WTC11 (cell line): ENCODE measurements at regions not wholly inside any gene's neighbourhood (a gene's known extent, or its start where the extent isn't known, plus 50 kb on each side); places are given as distances from the start of the nearest gene placed in this dataset.

Experiments used
- CREM ChIP-seq: sonication (generic); formaldehyde crosslinking; IDR thresholded peaks from 2 replicates; pipeline ENCODE4 v1.8.1; 2022; ENCODE audit warnings: mild to moderate bottlenecking, missing genetic modification reagents, moderate library complexity
- E2F1 ChIP-seq: sonication (generic); formaldehyde crosslinking; IDR thresholded peaks from 2 replicates; pipeline ENCODE4 v1.8.0; 2022; ENCODE audit warnings: mild to moderate bottlenecking, missing genetic modification reagents
- EMX1 ChIP-seq: fragments of 250-450 bp; sonication (Bioruptor Pico); IDR thresholded peaks from 2 replicates; pipeline ENCODE4 v1.8.0; 2021; ENCODE audit warnings: mild to moderate bottlenecking
- ESRRA ChIP-seq: sonication (generic); formaldehyde crosslinking; IDR thresholded peaks from 2 replicates; pipeline ENCODE4 v1.8.1; 2022; ENCODE audit warnings: mild to moderate bottlenecking, missing genetic modification reagents, borderline replicate concordance
- FOXK1 ChIP-seq: sonication (generic); formaldehyde crosslinking; IDR thresholded peaks from 2 replicates; pipeline ENCODE4 v1.8.0; 2022; ENCODE audit warnings: mild to moderate bottlenecking, moderate library complexity, missing genetic modification reagents
- NFE2L1 ChIP-seq: sonication (generic); formaldehyde crosslinking; IDR thresholded peaks from 2 replicates; pipeline ENCODE4 v1.8.1; 2023; ENCODE audit warnings: missing genetic modification reagents
- NFYB ChIP-seq: sonication (generic); formaldehyde crosslinking; conservative IDR thresholded peaks from 2 replicates; pipeline ENCODE4 v1.8.0; 2022; ENCODE audit warnings: low read depth, missing genetic modification reagents
- NR2C2 ChIP-seq: sonication (generic); formaldehyde crosslinking; IDR thresholded peaks from 2 replicates; pipeline ENCODE4 v1.8.0; 2022; ENCODE audit warnings: mild to moderate bottlenecking, missing genetic modification reagents
- SP1 ChIP-seq: sonication (generic); formaldehyde crosslinking; conservative IDR thresholded peaks from 2 replicates; pipeline ENCODE4 v1.8.1; 2022; ENCODE audit warnings: missing genetic modification reagents
- TEAD4 ChIP-seq: sonication (generic); formaldehyde crosslinking; IDR thresholded peaks from 2 replicates; pipeline ENCODE4 v1.8.0; 2022; ENCODE audit warnings: mild to moderate bottlenecking, missing genetic modification reagents
- ZNF423 ChIP-seq: fragments of 250-450 bp; sonication (Bioruptor Pico); IDR thresholded peaks from 2 replicates; pipeline ENCODE4 v2.1.2; 2022; ENCODE audit warnings: mild to moderate bottlenecking, moderate library complexity
- TF ChIP-seq, protein P1 (sequence below): fragments of 200-600 bp; IDR thresholded peaks from 2 replicates; pipeline ENCODE4 v1.8.0; 2022; ENCODE audit warnings: antibody characterized with exemption
- TF ChIP-seq, protein P2 (sequence below): sonication (generic); formaldehyde crosslinking; IDR thresholded peaks from 2 replicates; pipeline ENCODE4 v1.8.0; 2022; ENCODE audit warnings: mild to moderate bottlenecking, missing genetic modification reagents

DNA sequence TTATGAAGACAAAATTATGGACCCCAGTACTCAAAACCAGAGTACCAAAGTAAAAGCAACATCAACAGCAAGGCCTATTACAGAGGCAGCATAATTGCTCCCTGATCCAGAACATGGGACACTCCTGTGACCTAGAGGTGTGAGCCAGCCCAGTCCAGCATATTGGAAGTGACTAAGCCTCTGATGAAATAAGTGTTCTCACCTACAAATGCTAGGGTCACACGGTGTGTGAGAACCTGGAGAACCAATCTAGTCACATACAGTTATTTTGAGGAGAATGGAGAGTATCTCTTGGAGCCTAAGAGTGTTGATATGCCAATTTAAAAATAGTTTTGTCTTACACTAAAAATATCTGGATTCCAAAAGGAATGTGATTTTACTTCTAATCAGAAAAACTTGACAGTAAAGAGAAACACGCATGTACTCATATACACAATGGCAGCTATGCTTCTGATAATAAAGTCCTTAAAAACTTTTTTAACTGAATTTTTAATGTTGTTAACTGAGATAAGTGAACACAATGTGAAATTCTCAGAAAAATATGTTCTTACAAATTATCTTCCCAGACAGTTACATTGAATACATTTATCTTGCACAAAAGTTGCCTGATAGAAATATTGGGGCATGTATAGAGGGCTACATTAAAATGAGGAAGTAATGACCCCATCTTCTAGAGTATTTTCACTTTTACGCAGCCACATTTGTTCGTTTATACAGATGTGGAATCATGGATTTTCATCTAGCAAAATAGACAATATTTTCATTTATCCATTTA, 56.8 kb upstream of the CD36 start:
- TF ChIP-seq NFE2L1 (CRISPR knock-in tag), result no peak
- no peak for TF ChIP-seq ESRRA (CRISPR knock-in tag)
- TF ChIP-seq, protein P1, sequence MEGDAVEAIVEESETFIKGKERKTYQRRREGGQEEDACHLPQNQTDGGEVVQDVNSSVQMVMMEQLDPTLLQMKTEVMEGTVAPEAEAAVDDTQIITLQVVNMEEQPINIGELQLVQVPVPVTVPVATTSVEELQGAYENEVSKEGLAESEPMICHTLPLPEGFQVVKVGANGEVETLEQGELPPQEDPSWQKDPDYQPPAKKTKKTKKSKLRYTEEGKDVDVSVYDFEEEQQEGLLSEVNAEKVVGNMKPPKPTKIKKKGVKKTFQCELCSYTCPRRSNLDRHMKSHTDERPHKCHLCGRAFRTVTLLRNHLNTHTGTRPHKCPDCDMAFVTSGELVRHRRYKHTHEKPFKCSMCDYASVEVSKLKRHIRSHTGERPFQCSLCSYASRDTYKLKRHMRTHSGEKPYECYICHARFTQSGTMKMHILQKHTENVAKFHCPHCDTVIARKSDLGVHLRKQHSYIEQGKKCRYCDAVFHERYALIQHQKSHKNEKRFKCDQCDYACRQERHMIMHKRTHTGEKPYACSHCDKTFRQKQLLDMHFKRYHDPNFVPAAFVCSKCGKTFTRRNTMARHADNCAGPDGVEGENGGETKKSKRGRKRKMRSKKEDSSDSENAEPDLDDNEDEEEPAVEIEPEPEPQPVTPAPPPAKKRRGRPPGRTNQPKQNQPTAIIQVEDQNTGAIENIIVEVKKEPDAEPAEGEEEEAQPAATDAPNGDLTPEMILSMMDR, result no peak
- no peak for TF ChIP-seq EMX1 (CRISPR knock-in tag)
- TF ChIP-seq ZNF423 (CRISPR knock-in tag), result no peak
- no peak for TF ChIP-seq CREM
- no peak for TF ChIP-seq SP1 (CRISPR knock-in tag)
- TF ChIP-seq FOXK1 (CRISPR knock-in tag), result no peak
- no peak for TF ChIP-seq TEAD4 (CRISPR knock-in tag)
- TF ChIP-seq NFYB, result no peak
- TF ChIP-seq, protein P2, sequence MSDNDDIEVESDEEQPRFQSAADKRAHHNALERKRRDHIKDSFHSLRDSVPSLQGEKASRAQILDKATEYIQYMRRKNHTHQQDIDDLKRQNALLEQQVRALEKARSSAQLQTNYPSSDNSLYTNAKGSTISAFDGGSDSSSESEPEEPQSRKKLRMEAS (CRISPR knock-in tag), result no peak
- TF ChIP-seq E2F1, result no peak
- no peak for TF ChIP-seq NR2C2 (CRISPR knock-in tag)
